ENCODE measurements at regions not wholly inside any gene's neighbourhood (a gene's known extent, or its start where the extent isn't known, plus 50 kb on each side); places are given as distances from the start of the nearest gene placed in this dataset.

- TF ChIP-seq POLR2A (IDR thresholded peaks at IDR 0.05) (no peak), POLR2AphosphoS5 (IDR thresholded peaks at IDR 0.05) (no peak), CTCF (IDR thresholded peaks at IDR 0.05) (no peak)
Measured at GRCh38 chr12:63220921-63221320, 69.9 kb upstream of the AVPR1A start.

Data from suprapubic skin (tissue), 4 donors.